Epithelial cell of esophagus (primary cell): ENCODE measurements at regions not wholly inside any gene's neighbourhood (a gene's known extent, or its start where the extent isn't known, plus 50 kb on each side); places are given as distances from the start of the nearest gene placed in this dataset.

Source experiments
- DNase-seq: peaks from one replicate; pipeline ENCODE4 v3.0.0; 2010; ENCODE audit warnings: low read depth
- H3K4me3 ChIP-seq: 2 replicates; pipeline ENCODE4 v1.5.1; 2011; ENCODE audit warnings: mild to moderate bottlenecking, low read length, control low read depth
- TF ChIP-seq, protein P1 (sequence below): IDR thresholded peaks from 2 replicates; pipeline ENCODE4 v1.5.1; 2011; ENCODE audit warnings: low read depth, mild to moderate bottlenecking, low read length, control low read depth, inconsistent platforms; ENCODE audit not compliant: insufficient read depth; ENCODE audit errors: missing control alignments

DNA sequence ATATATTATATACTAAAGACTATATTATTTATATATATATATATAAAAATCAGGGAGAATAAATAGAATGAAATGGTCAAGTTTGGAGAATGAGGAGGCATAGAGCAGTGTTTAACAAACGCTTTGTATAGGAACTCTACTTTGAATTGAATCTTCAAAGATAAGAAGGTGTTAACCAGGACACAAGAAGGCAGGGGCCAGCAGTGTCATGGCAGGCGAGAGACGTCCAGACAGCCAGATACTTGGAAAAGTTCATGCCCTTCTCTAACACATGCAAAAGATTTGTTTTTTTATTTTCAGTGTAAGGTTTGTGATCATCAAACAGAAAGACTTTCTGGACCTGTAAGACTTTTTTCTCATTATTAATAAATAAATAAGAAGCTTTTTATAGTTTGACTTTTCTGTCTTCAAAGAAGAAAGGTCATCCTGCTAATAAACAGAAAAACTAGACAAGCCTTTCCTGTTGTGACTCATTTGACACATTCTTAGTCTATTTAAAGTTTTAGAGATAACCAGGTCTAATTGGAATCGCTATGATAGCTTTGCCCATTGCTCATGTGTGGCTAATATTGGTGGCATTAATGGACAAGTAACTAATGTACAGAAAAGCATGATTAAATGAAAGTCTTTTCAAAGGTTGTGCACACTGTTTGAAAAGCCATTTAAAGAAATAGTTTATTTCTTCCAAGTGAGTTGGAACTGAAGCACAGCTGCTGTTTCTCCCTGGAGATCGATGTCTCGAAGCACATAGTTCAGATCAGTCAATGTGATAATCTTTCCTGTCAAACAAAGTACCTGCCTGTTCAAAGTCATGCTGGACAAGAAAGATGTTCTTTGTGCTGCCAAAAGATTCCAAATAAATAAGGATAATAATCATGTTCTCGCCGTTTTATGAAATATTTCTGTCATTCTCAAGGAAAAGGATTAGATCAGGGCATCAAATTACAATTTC lies 420.4 kb upstream of the OPRM1 start:
- TF ChIP-seq, protein P1, sequence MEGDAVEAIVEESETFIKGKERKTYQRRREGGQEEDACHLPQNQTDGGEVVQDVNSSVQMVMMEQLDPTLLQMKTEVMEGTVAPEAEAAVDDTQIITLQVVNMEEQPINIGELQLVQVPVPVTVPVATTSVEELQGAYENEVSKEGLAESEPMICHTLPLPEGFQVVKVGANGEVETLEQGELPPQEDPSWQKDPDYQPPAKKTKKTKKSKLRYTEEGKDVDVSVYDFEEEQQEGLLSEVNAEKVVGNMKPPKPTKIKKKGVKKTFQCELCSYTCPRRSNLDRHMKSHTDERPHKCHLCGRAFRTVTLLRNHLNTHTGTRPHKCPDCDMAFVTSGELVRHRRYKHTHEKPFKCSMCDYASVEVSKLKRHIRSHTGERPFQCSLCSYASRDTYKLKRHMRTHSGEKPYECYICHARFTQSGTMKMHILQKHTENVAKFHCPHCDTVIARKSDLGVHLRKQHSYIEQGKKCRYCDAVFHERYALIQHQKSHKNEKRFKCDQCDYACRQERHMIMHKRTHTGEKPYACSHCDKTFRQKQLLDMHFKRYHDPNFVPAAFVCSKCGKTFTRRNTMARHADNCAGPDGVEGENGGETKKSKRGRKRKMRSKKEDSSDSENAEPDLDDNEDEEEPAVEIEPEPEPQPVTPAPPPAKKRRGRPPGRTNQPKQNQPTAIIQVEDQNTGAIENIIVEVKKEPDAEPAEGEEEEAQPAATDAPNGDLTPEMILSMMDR = no peak
- H3K4me3 ChIP-seq = no peak overlapping the region
- no peak for DNase-seq

DNA sequence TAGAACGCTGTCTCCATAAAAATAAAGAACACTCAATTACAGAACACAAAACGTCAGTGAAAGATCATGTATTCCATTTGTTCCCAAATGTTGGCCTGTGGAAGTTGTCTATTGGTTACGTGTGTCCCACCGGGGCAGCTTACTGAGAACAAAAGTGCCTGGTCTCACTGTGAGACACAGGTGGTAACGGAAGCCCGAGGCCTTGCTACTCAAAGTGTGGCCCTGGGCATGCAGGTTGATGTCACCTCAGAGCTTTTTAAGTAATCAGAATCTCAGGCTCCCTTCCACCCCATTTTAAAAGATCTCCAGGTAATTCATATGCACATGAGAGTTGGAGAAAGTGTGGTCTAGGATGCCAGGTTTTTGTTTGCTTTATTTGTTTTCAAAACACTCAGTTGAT lies 422.5 kb upstream of the OPRM1 start:
- TF ChIP-seq, protein P1 = no peak
- DNase-seq = no peak

DNA sequence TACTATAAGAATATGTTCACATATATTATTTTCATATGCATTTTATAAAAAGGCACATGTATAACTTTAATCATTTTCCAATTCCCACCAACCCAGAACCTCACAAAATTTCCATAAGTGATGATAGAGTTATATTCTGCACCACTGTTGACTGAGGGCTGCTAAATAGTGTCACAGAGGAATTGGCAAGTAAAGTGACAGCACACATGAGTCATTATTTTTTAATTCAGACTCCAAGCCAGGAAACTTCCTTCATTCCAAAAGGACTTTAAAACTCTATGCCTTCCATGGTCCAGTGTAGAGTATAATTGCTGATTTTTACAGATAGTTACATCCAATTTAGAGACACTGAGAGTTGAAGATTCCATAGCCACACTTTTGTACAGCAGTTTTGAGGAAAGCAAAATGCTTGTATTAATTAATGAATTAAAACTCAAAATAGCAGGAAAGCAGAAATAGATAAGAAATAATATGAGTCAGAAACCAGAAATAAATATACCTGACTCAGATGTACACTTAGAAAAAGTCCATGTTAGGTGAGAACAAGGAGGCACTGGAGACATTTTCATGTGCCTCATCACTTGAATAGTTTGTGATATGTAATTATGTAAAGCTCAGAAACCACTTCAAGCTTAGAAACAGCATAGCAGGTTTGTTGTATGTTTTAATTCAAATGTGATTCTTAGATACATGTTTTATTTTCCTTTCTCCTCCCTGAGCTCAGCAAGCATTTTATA lies 425.2 kb upstream of the OPRM1 start:
- TF ChIP-seq, protein P1 = no peak
- no peak overlapping the region for H3K4me3 ChIP-seq
- DNase-seq = no peak

More for the DNA sequence above, 422.5 kb upstream of the OPRM1 start:
- no peak overlapping the region for H3K4me3 ChIP-seq

DNA sequence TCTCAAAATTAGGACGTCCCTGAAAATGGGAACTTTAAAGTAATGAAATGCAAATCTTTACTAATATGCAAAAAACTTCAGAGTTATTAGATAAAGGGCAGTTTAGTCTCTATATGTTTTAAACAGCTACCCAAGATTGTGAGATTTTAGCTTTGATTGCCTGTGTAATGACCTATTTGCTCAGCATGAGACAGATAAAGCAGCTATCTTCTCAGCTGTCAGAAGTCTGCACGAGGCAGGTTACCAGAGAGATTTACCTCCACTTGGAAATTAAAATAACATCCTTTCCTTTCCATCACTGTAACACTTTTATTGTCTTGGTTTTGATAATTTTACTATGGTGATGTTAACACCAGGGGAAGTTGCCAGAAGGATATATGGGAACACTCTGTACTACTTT lies 436.6 kb upstream of the OPRM1 start:
- TF ChIP-seq, protein P1 = no peak
- DNase-seq = no peak
- H3K4me3 ChIP-seq = no peak overlapping the region

- TF ChIP-seq, protein P1 = no peak
- no peak overlapping the region for H3K4me3 ChIP-seq
- no peak for DNase-seq
Measured at GRCh38 chr6:153599901-153600300, 439.1 kb upstream of the OPRM1 start.

GRCh38 chr6:153595903-153596302 lies 443.1 kb upstream of the OPRM1 start:
- DNase-seq = peak; percentile 84
- TF ChIP-seq, protein P1 = no peak
- no peak overlapping the region for H3K4me3 ChIP-seq
